Stimulated activated naive CD8-positive, alpha-beta T cell treated with anti-CD3 and anti-CD28 coated beads, Interleukin-15, Interleukin-2, amounts not matched to agents 100 U/mL and 50 U/mL, for 24 hours (primary cell): ENCODE measurements at regions not wholly inside any gene's neighbourhood (a gene's known extent, or its start where the extent isn't known, plus 50 kb on each side); places are given as distances from the start of the nearest gene placed in this dataset.

ENCODE experiments used
- ATAC-seq: fragments of 150-1000 bp; cut with Tn5 transposase; one replicate; pipeline ENCODE4 v1.10.0; 2021
- DNase-seq: peaks from one replicate; pipeline ENCODE4 v3.0.0; 2021

GRCh38 chr3:194837457-194838127, 151.9 kb downstream of the FAM43A start:
- no peak for ATAC-seq

GRCh38 chr3:194838236-194838635, 152.6 kb downstream of the FAM43A start:
- no peak for ATAC-seq
- no peak for DNase-seq

More at GRCh38 chr3:194837457-194838127, 151.9 kb downstream of the FAM43A start:
- DNase-seq: no peak

GRCh38 chr3:194840661-194841514, 155.2 kb downstream of the FAM43A start:
- ATAC-seq (no peak), DNase-seq (no peak)

- ATAC-seq: no peak
- DNase-seq: no peak
Measured at GRCh38 chr3:194841515-194841841, 155.8 kb downstream of the FAM43A start.

GRCh38 chr3:194843556-194843955, 157.9 kb downstream of the FAM43A start:
- no peak for ATAC-seq

GRCh38 chr3:194844046-194844445, 158.4 kb downstream of the FAM43A start:
- DNase-seq (no peak), ATAC-seq (no peak)

More at GRCh38 chr3:194843556-194843955, 157.9 kb downstream of the FAM43A start:
- DNase-seq: no peak

GRCh38 chr3:194849166-194849875, 163.6 kb downstream of the FAM43A start:
- ATAC-seq (no peak), DNase-seq (no peak)

GRCh38 chr3:194851254-194851653, 165.6 kb downstream of the FAM43A start:
- no peak for DNase-seq
- no peak for ATAC-seq

- ATAC-seq (no peak), DNase-seq (no peak)
Measured at GRCh38 chr3:194851941-194852340, 166.3 kb downstream of the FAM43A start.

GRCh38 chr3:194852345-194852744, 166.7 kb downstream of the FAM43A start:
- ATAC-seq (no peak), DNase-seq (no peak)

GRCh38 chr3:194852831-194853508, 167.3 kb downstream of the FAM43A start:
- ATAC-seq (no peak), DNase-seq (no peak)

- ATAC-seq (no peak), DNase-seq (no peak)
Measured at GRCh38 chr3:194854206-194854605, 168.5 kb downstream of the FAM43A start.

GRCh38 chr3:194854659-194855390, 169.1 kb downstream of the FAM43A start:
- ATAC-seq: no peak
- no peak for DNase-seq

GRCh38 chr3:194856296-194856695, 170.6 kb downstream of the FAM43A start:
- no peak for DNase-seq
- no peak for ATAC-seq

GRCh38 chr3:194857469-194858113, 171.9 kb downstream of the FAM43A start:
- no peak for DNase-seq
- no peak for ATAC-seq

GRCh38 chr3:194858382-194858781, 172.7 kb downstream of the FAM43A start:
- DNase-seq: no peak
- no peak for ATAC-seq

- no peak for ATAC-seq
- DNase-seq: no peak
Measured at GRCh38 chr3:194860725-194861124, 175.0 kb downstream of the FAM43A start.

GRCh38 chr3:194861375-194861774, 175.7 kb downstream of the FAM43A start:
- ATAC-seq (no peak), DNase-seq (no peak)

- ATAC-seq (no peak), DNase-seq (no peak)
Measured at GRCh38 chr3:194865061-194865460, 179.4 kb downstream of the FAM43A start.

GRCh38 chr3:194865615-194866014, 179.9 kb downstream of the FAM43A start:
- ATAC-seq (no peak), DNase-seq (no peak)

GRCh38 chr3:194866236-194866635, 180.6 kb downstream of the FAM43A start:
- ATAC-seq: no peak
- DNase-seq: no peak
